Testis (tissue), 2 donors: ENCODE measurements at regions not wholly inside any gene's neighbourhood (a gene's known extent, or its start where the extent isn't known, plus 50 kb on each side); places are given as distances from the start of the nearest gene placed in this dataset.
A peak's percentile ranks its signal among the peaks of the same experiment; 100 is the strongest.

ENCODE experiments used
- DNase-seq: peaks from one replicate; pipeline ENCODE4 v3.0.0-alpha.2; 2019
- H3K27ac ChIP-seq, 2 donors: fragments of 200-600 bp; sonication (generic); one replicate each; pipeline ENCODE4 v1.5.1; 2019
- H3K27me3 ChIP-seq: fragments of 200-600 bp; sonication (generic); one replicate; pipeline ENCODE4 v1.5.1; 2019
- H3K36me3 ChIP-seq: fragments of 200-600 bp; sonication (generic); one replicate; pipeline ENCODE4 v1.5.1; 2017; ENCODE audit warnings: low read depth; ENCODE audit errors: missing control alignments
- H3K4me1 ChIP-seq: fragments of 200-600 bp; sonication (generic); one replicate; pipeline ENCODE4 v1.5.1; 2019
- H3K4me3 ChIP-seq, 2 donors: fragments of 200-600 bp; sonication (generic); one replicate each; pipeline ENCODE4 v1.5.1; 2017 to 2019
- H3K9me3 ChIP-seq: fragments of 200-600 bp; sonication (generic); one replicate; pipeline ENCODE4 v1.5.1; 2017
- CTCF ChIP-seq, 3 experiments: fragments of 450-650 bp in 2 of 3; fragments of 200-600 bp in 1 of 3; sonication (generic) in 1 of 3; IDR thresholded peaks; one replicate each; pipeline ENCODE4 v1.5.1; 2016 to 2019; ENCODE audit warnings: antibody characterized with exemption in 3 of 3, mild to moderate bottlenecking in 2 of 3, moderate library complexity in 1 of 3
- POLR2A ChIP-seq: fragments of 450-650 bp; IDR thresholded peaks from one replicate; pipeline ENCODE4 v1.6.1; 2017; ENCODE audit warnings: antibody characterized with exemption, mild to moderate bottlenecking, moderate library complexity
- WGBS, 2 donors: methylation state at CpG; one replicate each; pipeline ENCODE4 v1.1.5; 2018; 5-methylcytosine and 5-hydroxymethylcytosine counted together
- intact Hi-C: fragments of 100-400 bp; cut with DNase I; formaldehyde crosslinking; loops from one replicate; pipeline ENCODE4 v1.15.1; 2023; ENCODE audit warnings: low total_unique reads

- H3K4me1 ChIP-seq, result peaks cover 4% of the 10 kb centered on the region
- H3K27me3 ChIP-seq, result no peaks in the 10 kb centered on the region
- H3K9me3 ChIP-seq, result no peaks in the 10 kb centered on the region
- H3K36me3 ChIP-seq, result no peaks in the 10 kb centered on the region
- peak overlapping the region in 1 of 2 donors; percentile 23 for H3K4me3 ChIP-seq
- intact Hi-C loops, result no loop called here
- H3K27ac ChIP-seq, result no peak overlapping the region
- no peak for TF ChIP-seq POLR2A
- no peak for TF ChIP-seq CTCF (IDR thresholded peaks at IDR 0.05)
- WGBS, 2 donors, result 43 to 73% methylated on average over 20 of the region's 20 CpGs
- DNase-seq, result no peak
These were observed 53.5 kb upstream of the BMP6 start for GRCh38 chr6:7672066-7673062.

GRCh38 chr6:7673063-7673536 is 52.8 kb upstream of the BMP6 start:
- no peak overlapping the region for H3K27ac ChIP-seq
- 11 to 17% methylated on average over 13 to 16 of the region's 16 CpGs for WGBS, 2 donors
- peaks cover 4% of the 10 kb centered on the region for H3K4me1 ChIP-seq
- no peaks in the 10 kb centered on the region for H3K36me3 ChIP-seq
- TF ChIP-seq POLR2A, result no peak
- TF ChIP-seq CTCF (IDR thresholded peaks at IDR 0.05), result no peak
- H3K4me3 ChIP-seq, result peak overlapping the region in 1 of 2 donors; percentile 23
- intact Hi-C loops, result no loop called here
- H3K9me3 ChIP-seq, result no peaks in the 10 kb centered on the region
- H3K27me3 ChIP-seq, result no peaks in the 10 kb centered on the region
- peak; percentile 20 for DNase-seq

- Histone ChIP-seq H3K27ac (no peak overlapping the region), H3K4me3 (no peak overlapping the region), H3K4me1 (peaks cover 4% of the 10 kb centered on the region), H3K9me3 (no peaks in the 10 kb centered on the region), H3K27me3 (no peaks in the 10 kb centered on the region), H3K36me3 (no peaks in the 10 kb centered on the region)
- no peak for DNase-seq
- TF ChIP-seq CTCF (IDR thresholded peaks at IDR 0.05) (no peak), POLR2A (no peak)
- intact Hi-C loops, result no loop called here
- WGBS, 2 donors, result 74 to 76% methylated on average over 6 of the region's 6 CpGs
These were observed 51.6 kb upstream of the BMP6 start for GRCh38 chr6:7674291-7674690.

- DNase-seq, result no peak
- TF ChIP-seq CTCF (IDR thresholded peaks at IDR 0.05) (no peak), POLR2A (no peak)
- Histone ChIP-seq H3K4me1 (peaks cover 4% of the 10 kb centered on the region), H3K36me3 (no peaks in the 10 kb centered on the region), H3K4me3 (no peak overlapping the region), H3K27me3 (no peaks in the 10 kb centered on the region), H3K27ac (no peak overlapping the region), H3K9me3 (no peaks in the 10 kb centered on the region)
- intact Hi-C loops, result no loop called here
- 68 to 72% methylated on average over 10 of the region's 10 CpGs for WGBS, 2 donors
These were observed 50.5 kb upstream of the BMP6 start for GRCh38 chr6:7675353-7675945.
